H9 (cell line): ENCODE measurements at regions not wholly inside any gene's neighbourhood (a gene's known extent, or its start where the extent isn't known, plus 50 kb on each side); places are given as distances from the start of the nearest gene placed in this dataset.

Source experiments
- DNase-seq: peaks from one replicate; pipeline ENCODE4 v3.0.0-alpha.2; 2017
- H2AFZ ChIP-seq: one replicate; pipeline ENCODE4 v1.6.1; 2013; ENCODE audit warnings: mild to moderate bottlenecking, low read length, control low read depth, moderate library complexity
- H2AK5ac ChIP-seq: 2 replicates; pipeline ENCODE4 v1.6.1; 2013; ENCODE audit warnings: low read length, control low read depth, mixed read lengths; ENCODE audit not compliant: insufficient read length
- H2BK120ac ChIP-seq: one replicate; pipeline ENCODE4 v1.6.1; 2013; ENCODE audit warnings: low read depth, mild to moderate bottlenecking, low read length, control low read depth, inconsistent platforms; ENCODE audit not compliant: poor library complexity, severe bottlenecking
- H2BK12ac ChIP-seq: 2 replicates; pipeline ENCODE4 v1.6.1; 2013; ENCODE audit warnings: low read length, control low read depth, mixed read lengths, low read depth; ENCODE audit not compliant: insufficient read length
- H2BK15ac ChIP-seq: 2 replicates; pipeline ENCODE4 v1.6.1; 2013; ENCODE audit warnings: low read depth, low read length, control low read depth
- H2BK20ac ChIP-seq: one replicate; pipeline ENCODE4 v1.6.1; 2013; ENCODE audit warnings: low read depth, mild to moderate bottlenecking, low read length, control low read depth, inconsistent platforms; ENCODE audit not compliant: poor library complexity, severe bottlenecking
- H2BK5ac ChIP-seq: 2 replicates; pipeline ENCODE4 v1.6.1; 2013; ENCODE audit warnings: low read length, control low read depth, mixed read lengths; ENCODE audit not compliant: insufficient read length
- H3K14ac ChIP-seq: 2 replicates; pipeline ENCODE4 v1.6.1; 2013; ENCODE audit warnings: low read length, control low read depth; ENCODE audit not compliant: insufficient read depth
- H3K18ac ChIP-seq: 2 replicates; pipeline ENCODE4 v1.6.1; 2013; ENCODE audit warnings: low read depth, mild to moderate bottlenecking, mixed read lengths, low read length, control low read depth; ENCODE audit not compliant: insufficient read length
- H3K23ac ChIP-seq: 2 replicates; pipeline ENCODE4 v1.6.1; 2013; ENCODE audit warnings: low read length, control low read depth, mixed read lengths, low read depth; ENCODE audit not compliant: insufficient read length
- H3K23me2 ChIP-seq: 2 replicates; pipeline ENCODE4 v1.6.1; 2013; ENCODE audit warnings: low read depth, mild to moderate bottlenecking, mixed read lengths, low read length, control low read depth; ENCODE audit not compliant: insufficient read length, poor library complexity, severe bottlenecking
- H3K27ac ChIP-seq: 2 replicates; pipeline ENCODE4 v1.5.1; 2013; ENCODE audit warnings: low read length, control low read depth, mixed read lengths, low read depth; ENCODE audit not compliant: insufficient read length
- H3K27me3 ChIP-seq: 2 replicates; pipeline ENCODE4 v1.6.1; 2013; ENCODE audit warnings: low read length, control low read depth, inconsistent platforms; ENCODE audit not compliant: insufficient read depth
- H3K4ac ChIP-seq: 2 replicates; pipeline ENCODE4 v1.6.1; 2013; ENCODE audit warnings: low read depth, mild to moderate bottlenecking, control low read depth, inconsistent platforms, low read length, moderate library complexity
- H3K4me1 ChIP-seq: 2 replicates; pipeline ENCODE4 v1.6.1; 2013; ENCODE audit warnings: low read length, control low read depth, inconsistent platforms; ENCODE audit not compliant: insufficient read depth
- H3K4me2 ChIP-seq: 2 replicates; pipeline ENCODE4 v1.6.1; 2013; ENCODE audit warnings: low read length, control low read depth, mixed read lengths; ENCODE audit not compliant: insufficient read length, insufficient read depth
- H3K56ac ChIP-seq: 2 replicates; pipeline ENCODE4 v1.6.1; 2013; ENCODE audit warnings: low read depth, mild to moderate bottlenecking, mixed read lengths, low read length, control low read depth; ENCODE audit not compliant: insufficient read length
- H3K79me1 ChIP-seq: 2 replicates; pipeline ENCODE4 v1.6.1; 2013; ENCODE audit warnings: low read depth, mild to moderate bottlenecking, moderate library complexity, low read length, control low read depth, inconsistent platforms; ENCODE audit not compliant: insufficient read depth, poor library complexity, severe bottlenecking
- H3K79me2 ChIP-seq: 2 replicates; pipeline ENCODE4 v1.6.1; 2013; ENCODE audit warnings: low read length, control low read depth, inconsistent platforms; ENCODE audit not compliant: insufficient read depth
- H3K9ac ChIP-seq: 2 replicates; pipeline ENCODE4 v1.6.1; 2013; ENCODE audit warnings: low read length, control low read depth, mixed read lengths; ENCODE audit not compliant: insufficient read length; ENCODE audit errors: extremely low read depth
- H3K9me3 ChIP-seq: one replicate; pipeline ENCODE4 v1.6.1; 2013; ENCODE audit warnings: low read depth, low read length, inconsistent platforms; ENCODE audit not compliant: control insufficient read depth
- H3T11ph ChIP-seq: one replicate; pipeline ENCODE4 v1.6.1; 2013; ENCODE audit warnings: mild to moderate bottlenecking, low read length, control low read depth, inconsistent platforms
- H4K20me1 ChIP-seq: one replicate; pipeline ENCODE4 v1.6.1; 2013; ENCODE audit not compliant: control insufficient read depth, insufficient read length, insufficient read depth
- H4K5ac ChIP-seq: 2 replicates; pipeline ENCODE4 v1.6.1; 2013; ENCODE audit warnings: low read depth, mild to moderate bottlenecking, mixed read lengths, low read length, control low read depth; ENCODE audit not compliant: insufficient read length
- H4K8ac ChIP-seq: replicated peaks from 2 replicates; pipeline ENCODE4 v1.6.1; 2013; ENCODE audit warnings: low read length, control low read depth, mixed read lengths, low read depth; ENCODE audit not compliant: insufficient read length
- H4K91ac ChIP-seq: 2 replicates; pipeline ENCODE4 v1.6.1; 2013; ENCODE audit warnings: low read depth, mild to moderate bottlenecking, moderate library complexity, mixed read lengths, low read length, control low read depth; ENCODE audit not compliant: insufficient read length
- H3K27ac Mint-ChIP-seq, 3 experiments: 2 replicates in 2 of 3; 3 replicates in 1 of 3; pipeline ENCODE4 v1.8.0; 2020 to 2021; ENCODE audit warnings: mixed read lengths in 3 of 3, mild to moderate bottlenecking in 1 of 3, moderate library complexity in 1 of 3
- H3K27me3 Mint-ChIP-seq: 2 replicates; pipeline ENCODE4 v1.8.0; 2021; ENCODE audit warnings: low read depth, mild to moderate bottlenecking, moderate library complexity, mixed read lengths
- H3K36me3 Mint-ChIP-seq, 3 experiments: 2 replicates in 2 of 3; 3 replicates in 1 of 3; pipeline ENCODE4 v1.8.0; 2020 to 2021; ENCODE audit warnings: low read depth in 3 of 3, mixed read lengths in 3 of 3; ENCODE audit not compliant: insufficient read depth in 1 of 3
- H3K4me1 Mint-ChIP-seq, 2 experiments: 2 replicates each; pipeline ENCODE4 v1.8.0; 2020; ENCODE audit warnings: mixed read lengths in 2 of 2
- H3K4me3 Mint-ChIP-seq, 2 experiments: 2 replicates in 1 of 2; 3 replicates in 1 of 2; pipeline ENCODE4 v1.8.0; 2020 to 2021; ENCODE audit warnings: mild to moderate bottlenecking in 2 of 2, mixed read lengths in 2 of 2, moderate library complexity in 1 of 2
- H3K9me3 Mint-ChIP-seq, 2 experiments: 2 replicates in 1 of 2; 3 replicates in 1 of 2; pipeline ENCODE4 v1.8.0; 2020; ENCODE audit warnings: mild to moderate bottlenecking in 2 of 2, mixed read lengths in 2 of 2, moderate library complexity in 1 of 2
- TF ChIP-seq, protein P1 (sequence below): fragments of 200-600 bp; sonication (generic); conservative IDR thresholded peaks from 3 replicates; pipeline ENCODE4 v1.8.0; 2021; ENCODE audit warnings: antibody characterized with exemption, mild to moderate bottlenecking

DNA sequence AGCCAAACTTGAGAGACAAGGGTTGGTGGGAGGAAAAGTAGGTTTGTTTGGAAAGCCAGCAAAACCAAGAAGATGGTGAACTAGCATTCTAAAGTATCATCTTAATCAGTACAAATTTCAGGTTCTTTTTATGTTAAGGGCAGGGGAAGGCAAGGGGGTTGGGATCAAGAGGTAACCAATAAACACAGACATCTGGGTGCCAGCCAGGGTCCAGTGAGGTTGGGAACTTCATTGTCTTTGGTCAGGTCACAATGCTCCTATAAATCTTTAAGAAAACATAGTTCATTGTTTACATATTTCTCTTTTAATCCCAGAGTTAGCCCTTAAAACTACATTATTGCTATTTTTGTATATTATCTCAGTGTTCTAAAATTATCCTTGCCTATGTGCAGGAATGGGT lies 126.2 kb upstream of the NR5A2 start:
- Histone ChIP-seq H3K56ac (no peak overlapping the region), H2BK120ac (no peak overlapping the region), H3K4me2 (no peak overlapping the region), H3T11ph (no peak overlapping the region), H3K27me3 (no peaks in the 10 kb centered on the region), H2AFZ (no peak overlapping the region), H3K4me1 (no peaks in the 10 kb centered on the region), H3K27ac (no peak overlapping the region), H4K8ac (no peak overlapping the region), H3K23me2 (no peaks in the 10 kb centered on the region), H3K23ac (no peak overlapping the region), H4K91ac (no peak overlapping the region), H3K4ac (no peak overlapping the region), H3K9me3 (no peaks in the 10 kb centered on the region), H2BK12ac (no peak overlapping the region), H3K9ac (no peak overlapping the region), H4K20me1 (no peaks in the 10 kb centered on the region), H2AK5ac (no peak overlapping the region), H3K14ac (no peak overlapping the region), H3K79me2 (no peaks in the 10 kb centered on the region), H3K79me1 (no peaks in the 10 kb centered on the region), H2BK5ac (no peak overlapping the region), H4K5ac (no peak overlapping the region), H2BK20ac (no peak overlapping the region), H3K18ac (no peak overlapping the region), H2BK15ac (no peak overlapping the region)
- Mint-ChIP-seq H3K36me3 (peaks cover 0 to 9% (median 5%) of the 10 kb centered on the region in 3 experiments; a peak in 2 of 7 replicates), H3K9me3 (peaks cover 12 to 16% of the 10 kb centered on the region in 2 experiments; a peak in 4 of 5 replicates), H3K27ac (no peak overlapping the region), H3K4me3 (no peak overlapping the region), H3K4me1 (no peaks in the 10 kb centered on the region), H3K27me3 (no peaks in the 10 kb centered on the region)
- TF ChIP-seq, protein P1, sequence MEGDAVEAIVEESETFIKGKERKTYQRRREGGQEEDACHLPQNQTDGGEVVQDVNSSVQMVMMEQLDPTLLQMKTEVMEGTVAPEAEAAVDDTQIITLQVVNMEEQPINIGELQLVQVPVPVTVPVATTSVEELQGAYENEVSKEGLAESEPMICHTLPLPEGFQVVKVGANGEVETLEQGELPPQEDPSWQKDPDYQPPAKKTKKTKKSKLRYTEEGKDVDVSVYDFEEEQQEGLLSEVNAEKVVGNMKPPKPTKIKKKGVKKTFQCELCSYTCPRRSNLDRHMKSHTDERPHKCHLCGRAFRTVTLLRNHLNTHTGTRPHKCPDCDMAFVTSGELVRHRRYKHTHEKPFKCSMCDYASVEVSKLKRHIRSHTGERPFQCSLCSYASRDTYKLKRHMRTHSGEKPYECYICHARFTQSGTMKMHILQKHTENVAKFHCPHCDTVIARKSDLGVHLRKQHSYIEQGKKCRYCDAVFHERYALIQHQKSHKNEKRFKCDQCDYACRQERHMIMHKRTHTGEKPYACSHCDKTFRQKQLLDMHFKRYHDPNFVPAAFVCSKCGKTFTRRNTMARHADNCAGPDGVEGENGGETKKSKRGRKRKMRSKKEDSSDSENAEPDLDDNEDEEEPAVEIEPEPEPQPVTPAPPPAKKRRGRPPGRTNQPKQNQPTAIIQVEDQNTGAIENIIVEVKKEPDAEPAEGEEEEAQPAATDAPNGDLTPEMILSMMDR = no peak
- DNase-seq = no peak
